ENCODE measurements at regions not wholly inside any gene's neighbourhood (a gene's known extent, or its start where the extent isn't known, plus 50 kb on each side); places are given as distances from the start of the nearest gene placed in this dataset.

DNA sequence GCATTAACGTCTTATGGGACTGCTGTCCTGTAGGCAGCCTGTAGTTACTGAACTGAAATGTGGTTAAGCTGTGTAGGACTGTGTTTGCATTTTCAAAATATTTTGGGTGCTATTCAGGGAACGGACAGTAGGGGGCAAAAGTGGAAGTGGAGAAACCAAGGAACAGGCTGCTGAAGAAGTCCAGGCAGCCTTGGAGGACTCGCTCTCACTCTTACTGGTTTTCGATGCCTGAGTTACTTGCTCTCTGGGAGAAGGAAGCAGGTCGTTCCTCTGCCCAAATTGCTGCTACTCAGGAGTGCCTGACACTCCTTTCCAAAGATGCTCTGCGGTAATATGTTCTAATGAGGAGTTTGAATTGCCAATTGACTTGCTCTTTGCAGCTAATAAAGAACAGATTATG, 64.5 kb upstream of the RBFOX1 start:
- Histone ChIP-seq H3K4me1 (ENCODE audit: control insufficient read depth in 1 of 2, low read depth in 2 of 2) (no peaks in the 10 kb centered on the region), H3K36me3 (no peaks in the 10 kb centered on the region), H3K4me3 (no peak overlapping the region), H3K27me3 (replicated peaks; ENCODE audit: insufficient read depth) (no peaks in the 10 kb centered on the region), H3K27ac (no peak overlapping the region), H3K9me3 (no peaks in the 10 kb centered on the region)
- DNase-seq (ENCODE audit: low spot score) (no peak), ATAC-seq (ENCODE audit: insufficient number of reproducible peaks, low FRiP score, low read depth) (no peak)
- TF ChIP-seq, protein P1, sequence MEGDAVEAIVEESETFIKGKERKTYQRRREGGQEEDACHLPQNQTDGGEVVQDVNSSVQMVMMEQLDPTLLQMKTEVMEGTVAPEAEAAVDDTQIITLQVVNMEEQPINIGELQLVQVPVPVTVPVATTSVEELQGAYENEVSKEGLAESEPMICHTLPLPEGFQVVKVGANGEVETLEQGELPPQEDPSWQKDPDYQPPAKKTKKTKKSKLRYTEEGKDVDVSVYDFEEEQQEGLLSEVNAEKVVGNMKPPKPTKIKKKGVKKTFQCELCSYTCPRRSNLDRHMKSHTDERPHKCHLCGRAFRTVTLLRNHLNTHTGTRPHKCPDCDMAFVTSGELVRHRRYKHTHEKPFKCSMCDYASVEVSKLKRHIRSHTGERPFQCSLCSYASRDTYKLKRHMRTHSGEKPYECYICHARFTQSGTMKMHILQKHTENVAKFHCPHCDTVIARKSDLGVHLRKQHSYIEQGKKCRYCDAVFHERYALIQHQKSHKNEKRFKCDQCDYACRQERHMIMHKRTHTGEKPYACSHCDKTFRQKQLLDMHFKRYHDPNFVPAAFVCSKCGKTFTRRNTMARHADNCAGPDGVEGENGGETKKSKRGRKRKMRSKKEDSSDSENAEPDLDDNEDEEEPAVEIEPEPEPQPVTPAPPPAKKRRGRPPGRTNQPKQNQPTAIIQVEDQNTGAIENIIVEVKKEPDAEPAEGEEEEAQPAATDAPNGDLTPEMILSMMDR (IDR thresholded peaks at IDR 0.05): no peak

GRCh38 chr16:7257016-7257415, 75.6 kb upstream of the RBFOX1 start:
- ATAC-seq (ENCODE audit: insufficient number of reproducible peaks, low FRiP score, low read depth) (no peak), DNase-seq (ENCODE audit: low spot score) (no peak)
- no peak overlapping the region for H3K27ac ChIP-seq
- no peaks in the 10 kb centered on the region for H3K27me3 ChIP-seq (replicated peaks; ENCODE audit: insufficient read depth)
- H3K4me1 ChIP-seq (ENCODE audit: control insufficient read depth in 1 of 2, low read depth in 2 of 2): no peaks in the 10 kb centered on the region
- H3K9me3 ChIP-seq: no peaks in the 10 kb centered on the region
- no peak overlapping the region for H3K4me3 ChIP-seq
- TF ChIP-seq, protein P1 (IDR thresholded peaks at IDR 0.05): no peak
- H3K36me3 ChIP-seq: no peaks in the 10 kb centered on the region

DNA sequence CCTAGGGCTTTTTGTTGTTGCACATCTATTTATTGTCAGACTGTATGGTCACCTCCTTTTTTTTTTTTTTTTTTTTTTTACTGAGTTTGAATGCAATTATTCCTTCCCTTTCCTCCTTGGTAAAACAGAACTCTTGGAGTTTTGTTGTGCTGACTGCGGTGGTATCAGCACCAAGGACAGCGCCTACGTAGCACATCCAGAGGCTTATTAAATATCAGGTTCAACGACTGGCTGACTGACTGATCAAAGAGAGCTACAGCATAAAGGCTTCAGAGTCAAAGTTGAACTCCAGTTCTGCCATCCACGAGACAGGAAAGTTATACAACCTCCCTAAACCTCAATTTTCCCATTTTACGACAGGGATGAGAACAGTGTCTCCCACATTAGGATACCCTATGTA, 86.1 kb upstream of the RBFOX1 start:
- no peaks in the 10 kb centered on the region for H3K27me3 ChIP-seq (replicated peaks; ENCODE audit: insufficient read depth)
- no peaks in the 10 kb centered on the region for H3K36me3 ChIP-seq
- no peak overlapping the region for H3K4me3 ChIP-seq
- H3K9me3 ChIP-seq: no peaks in the 10 kb centered on the region
- H3K4me1 ChIP-seq (ENCODE audit: control insufficient read depth in 1 of 2, low read depth in 2 of 2): no peaks in the 10 kb centered on the region
- DNase-seq (ENCODE audit: low spot score): no peak
- H3K27ac ChIP-seq: no peak overlapping the region
- TF ChIP-seq, protein P1 (IDR thresholded peaks at IDR 0.05): no peak
- no peak for ATAC-seq (ENCODE audit: insufficient number of reproducible peaks, low FRiP score, low read depth)

GRCh38 chr16:7239547-7239946, 93.1 kb upstream of the RBFOX1 start:
- H3K4me1 ChIP-seq (ENCODE audit: control insufficient read depth in 1 of 2, low read depth in 2 of 2): no peaks in the 10 kb centered on the region
- no peak for ATAC-seq (ENCODE audit: insufficient number of reproducible peaks, low FRiP score, low read depth)
- H3K27me3 ChIP-seq (replicated peaks; ENCODE audit: insufficient read depth): no peaks in the 10 kb centered on the region
- TF ChIP-seq, protein P1 (IDR thresholded peaks at IDR 0.05): no peak
- H3K27ac ChIP-seq: no peak overlapping the region
- no peak overlapping the region for H3K4me3 ChIP-seq
- H3K36me3 ChIP-seq: no peaks in the 10 kb centered on the region
- DNase-seq (ENCODE audit: low spot score): no peak
- no peaks in the 10 kb centered on the region for H3K9me3 ChIP-seq

- H3K4me3 ChIP-seq: no peak overlapping the region
- no peak overlapping the region for H3K27ac ChIP-seq
- DNase-seq (ENCODE audit: low spot score): no peak
- TF ChIP-seq, protein P1 (IDR thresholded peaks at IDR 0.05): no peak
- no peaks in the 10 kb centered on the region for H3K27me3 ChIP-seq (replicated peaks; ENCODE audit: insufficient read depth)
- no peaks in the 10 kb centered on the region for H3K9me3 ChIP-seq
- no peak for ATAC-seq (ENCODE audit: insufficient number of reproducible peaks, low FRiP score, low read depth)
- no peaks in the 10 kb centered on the region for H3K4me1 ChIP-seq (ENCODE audit: control insufficient read depth in 1 of 2, low read depth in 2 of 2)
- no peaks in the 10 kb centered on the region for H3K36me3 ChIP-seq
These were observed 95.7 kb upstream of the RBFOX1 start for GRCh38 chr16:7236824-7237410.

Data from thoracic aorta (tissue), 2 donors.